ENCODE measurements at regions not wholly inside any gene's neighbourhood (a gene's known extent, or its start where the extent isn't known, plus 50 kb on each side); places are given as distances from the start of the nearest gene placed in this dataset.

DNA sequence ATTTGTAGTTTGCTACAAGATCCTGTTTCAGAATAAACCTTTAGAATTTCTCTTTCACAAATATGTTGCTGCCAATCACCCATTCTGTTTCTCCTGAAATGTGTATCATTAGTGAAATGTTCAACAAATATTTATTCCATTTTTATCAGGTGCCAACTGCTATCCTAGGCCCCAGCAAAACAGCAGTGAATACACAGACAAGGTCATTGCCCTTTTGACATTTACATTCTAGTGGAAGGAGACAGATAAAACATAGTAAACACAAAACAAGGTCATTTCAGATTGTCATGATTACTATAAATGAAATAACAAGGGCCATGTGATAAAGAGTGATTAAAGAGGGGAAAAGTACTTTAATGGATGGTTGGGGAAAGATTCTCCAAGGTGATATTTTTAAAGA, 404.8 kb upstream of the PHF14 start:
- Mint-ChIP-seq H3K4me3 (ENCODE audit: low read depth) (no peak overlapping the region), H3K4me1 (ENCODE audit: low read depth) (peaks cover 8% of the 10 kb centered on the region), H3K27ac (no peak overlapping the region), H3K9me3 (ENCODE audit: low read depth) (peaks cover 7% of the 10 kb centered on the region), H3K36me3 (ENCODE audit: insufficient read depth) (peaks cover 1% of the 10 kb centered on the region), H3K27me3 (no peaks in the 10 kb centered on the region)
- TF ChIP-seq, protein P1, sequence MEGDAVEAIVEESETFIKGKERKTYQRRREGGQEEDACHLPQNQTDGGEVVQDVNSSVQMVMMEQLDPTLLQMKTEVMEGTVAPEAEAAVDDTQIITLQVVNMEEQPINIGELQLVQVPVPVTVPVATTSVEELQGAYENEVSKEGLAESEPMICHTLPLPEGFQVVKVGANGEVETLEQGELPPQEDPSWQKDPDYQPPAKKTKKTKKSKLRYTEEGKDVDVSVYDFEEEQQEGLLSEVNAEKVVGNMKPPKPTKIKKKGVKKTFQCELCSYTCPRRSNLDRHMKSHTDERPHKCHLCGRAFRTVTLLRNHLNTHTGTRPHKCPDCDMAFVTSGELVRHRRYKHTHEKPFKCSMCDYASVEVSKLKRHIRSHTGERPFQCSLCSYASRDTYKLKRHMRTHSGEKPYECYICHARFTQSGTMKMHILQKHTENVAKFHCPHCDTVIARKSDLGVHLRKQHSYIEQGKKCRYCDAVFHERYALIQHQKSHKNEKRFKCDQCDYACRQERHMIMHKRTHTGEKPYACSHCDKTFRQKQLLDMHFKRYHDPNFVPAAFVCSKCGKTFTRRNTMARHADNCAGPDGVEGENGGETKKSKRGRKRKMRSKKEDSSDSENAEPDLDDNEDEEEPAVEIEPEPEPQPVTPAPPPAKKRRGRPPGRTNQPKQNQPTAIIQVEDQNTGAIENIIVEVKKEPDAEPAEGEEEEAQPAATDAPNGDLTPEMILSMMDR (IDR thresholded peaks at IDR 0.05; ENCODE audit: unreplicated experiment), result no peak
- DNase-seq (ENCODE audit: low spot score, unreplicated experiment), result no peak

DNA sequence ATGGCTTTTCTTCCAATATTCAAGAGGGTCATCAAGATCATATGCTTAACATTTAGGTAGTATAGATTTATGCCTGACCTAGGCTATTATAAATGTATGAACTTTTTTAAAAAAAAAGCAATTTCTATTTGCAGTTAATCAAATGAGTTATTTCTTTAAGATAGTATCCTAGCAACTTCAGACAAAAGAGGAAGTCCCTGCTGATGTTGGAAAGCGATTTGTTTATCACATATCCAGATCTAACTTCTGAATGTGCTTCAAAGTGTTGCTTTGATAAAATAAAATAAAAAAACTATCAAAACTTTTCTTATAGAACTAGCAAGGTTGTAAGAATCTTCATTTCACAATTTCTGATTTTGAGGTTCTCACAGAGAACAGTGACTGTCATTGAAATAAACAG, 401.9 kb upstream of the PHF14 start:
- H3K4me1 Mint-ChIP-seq (ENCODE audit: low read depth), result peaks cover 10% of the 10 kb centered on the region
- no peak overlapping the region for H3K27ac Mint-ChIP-seq
- TF ChIP-seq, protein P1 (IDR thresholded peaks at IDR 0.05; ENCODE audit: unreplicated experiment), result no peak
- H3K9me3 Mint-ChIP-seq (ENCODE audit: low read depth), result peaks cover 3% of the 10 kb centered on the region
- H3K27me3 Mint-ChIP-seq, result no peaks in the 10 kb centered on the region
- no peak for DNase-seq (ENCODE audit: low spot score, unreplicated experiment)
- no peak overlapping the region for H3K4me3 Mint-ChIP-seq (ENCODE audit: low read depth)
- peaks cover 1% of the 10 kb centered on the region for H3K36me3 Mint-ChIP-seq (ENCODE audit: insufficient read depth)

DNA sequence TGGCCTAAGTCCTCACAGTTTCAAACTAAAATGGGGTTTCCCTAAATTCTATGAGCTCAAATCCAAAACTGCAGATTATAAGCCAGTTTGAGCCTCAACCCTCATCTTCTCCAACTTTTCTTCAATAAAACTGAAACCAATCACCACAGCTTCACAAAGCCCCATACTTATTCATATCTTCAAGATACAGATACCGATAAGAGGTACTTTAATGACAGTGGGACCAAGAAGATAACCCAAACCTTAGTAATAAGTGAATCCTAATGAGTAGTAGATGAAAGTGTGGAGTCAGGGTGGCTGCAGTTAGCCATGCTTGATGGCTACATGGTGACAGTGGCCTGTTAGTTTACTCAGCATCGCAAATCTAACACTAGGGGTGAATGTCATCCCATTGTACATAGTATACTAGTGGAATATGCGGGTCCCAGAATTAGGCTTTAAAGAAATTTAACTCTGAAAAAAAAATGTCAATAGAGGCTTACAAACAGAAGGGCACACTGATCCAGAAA, 395.8 kb upstream of the PHF14 start:
- H3K4me3 Mint-ChIP-seq (ENCODE audit: low read depth), result no peak overlapping the region
- no peak overlapping the region for H3K27ac Mint-ChIP-seq
- peaks cover 6% of the 10 kb centered on the region for H3K4me1 Mint-ChIP-seq (ENCODE audit: low read depth)
- H3K9me3 Mint-ChIP-seq (ENCODE audit: low read depth), result no peaks in the 10 kb centered on the region
- H3K36me3 Mint-ChIP-seq (ENCODE audit: insufficient read depth), result no peaks in the 10 kb centered on the region
- DNase-seq (ENCODE audit: low spot score, unreplicated experiment), result no peak
- H3K27me3 Mint-ChIP-seq, result peaks cover 7% of the 10 kb centered on the region
- TF ChIP-seq, protein P1 (IDR thresholded peaks at IDR 0.05; ENCODE audit: unreplicated experiment), result no peak

DNA sequence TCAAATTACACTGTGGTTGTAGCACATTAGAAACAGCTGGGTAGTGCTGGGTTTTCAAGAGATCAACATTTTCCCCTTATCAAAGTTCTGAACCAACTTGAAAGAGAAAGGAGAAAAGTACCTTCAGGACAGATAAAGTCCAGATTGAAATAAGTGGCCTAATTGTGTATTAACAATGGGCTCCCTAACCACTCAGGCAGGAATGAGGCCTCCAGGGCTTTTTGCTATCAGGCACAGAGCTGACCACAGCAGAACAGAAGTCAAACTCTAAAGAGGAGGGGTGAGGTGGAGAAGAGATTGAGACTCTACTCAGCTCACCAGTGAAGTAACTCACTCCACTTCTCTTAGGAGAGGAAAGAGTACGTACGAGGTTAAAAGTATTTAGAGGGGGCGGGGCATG, 394.1 kb upstream of the PHF14 start:
- no peak overlapping the region for H3K4me3 Mint-ChIP-seq (ENCODE audit: low read depth)
- no peak for DNase-seq (ENCODE audit: low spot score, unreplicated experiment)
- TF ChIP-seq, protein P1 (IDR thresholded peaks at IDR 0.05; ENCODE audit: unreplicated experiment), result no peak
- no peaks in the 10 kb centered on the region for H3K36me3 Mint-ChIP-seq (ENCODE audit: insufficient read depth)
- H3K27ac Mint-ChIP-seq, result no peak overlapping the region
- H3K9me3 Mint-ChIP-seq (ENCODE audit: low read depth), result no peaks in the 10 kb centered on the region
- H3K4me1 Mint-ChIP-seq (ENCODE audit: low read depth), result peaks cover 6% of the 10 kb centered on the region
- peaks cover 7% of the 10 kb centered on the region for H3K27me3 Mint-ChIP-seq

DNA sequence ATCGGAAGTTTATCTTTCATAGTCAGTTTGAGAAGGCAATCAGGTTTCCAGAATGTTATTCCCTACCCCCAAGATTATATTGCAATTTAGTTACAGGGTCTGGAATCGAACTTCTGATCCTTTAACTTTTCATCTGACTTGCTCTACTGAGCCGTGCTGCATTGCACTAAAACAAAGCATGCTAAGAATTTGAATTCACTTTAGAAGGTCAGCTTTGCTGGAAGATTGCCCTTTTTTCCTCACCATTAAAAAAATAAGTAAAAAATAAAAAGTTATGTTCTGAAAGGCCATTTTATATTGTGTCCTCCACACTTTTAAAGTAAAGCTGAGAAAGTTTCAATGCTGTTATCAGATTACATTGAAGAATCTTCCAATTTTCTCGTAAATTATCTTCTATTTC, 388.8 kb upstream of the PHF14 start:
- H3K4me3 Mint-ChIP-seq (ENCODE audit: low read depth), result no peak overlapping the region
- no peak for DNase-seq (ENCODE audit: low spot score, unreplicated experiment)
- no peaks in the 10 kb centered on the region for H3K9me3 Mint-ChIP-seq (ENCODE audit: low read depth)
- TF ChIP-seq, protein P1 (IDR thresholded peaks at IDR 0.05; ENCODE audit: unreplicated experiment), result no peak
- no peak overlapping the region for H3K27ac Mint-ChIP-seq
- H3K4me1 Mint-ChIP-seq (ENCODE audit: low read depth), result no peaks in the 10 kb centered on the region
- no peaks in the 10 kb centered on the region for H3K27me3 Mint-ChIP-seq
- H3K36me3 Mint-ChIP-seq (ENCODE audit: insufficient read depth), result no peaks in the 10 kb centered on the region
